GM12878 (cell line): ENCODE measurements at regions not wholly inside any gene's neighbourhood (a gene's known extent, or its start where the extent isn't known, plus 50 kb on each side); places are given as distances from the start of the nearest gene placed in this dataset.

Experiments
- ATAC-seq: fragments of 200-7000 bp; cut with Tn5 transposase; 3 replicates; pipeline ENCODE4 v1.9.1; 2020; ENCODE audit warnings: mild to moderate bottlenecking, moderate library complexity
- BruUV-seq: library from RNA; stranded (reverse); fragments of 400-500 nt; replicated peaks from 2 replicates; lab custom pipeline; 2021; lab: Mats Ljungman, UMichigan
- CTCF ChIA-PET: fragments of 300-600 bp; sonication (Branson Sonifier 250); formaldehyde crosslinking; extraction: SDS; loops from one replicate; lab custom pipeline; 2021; ENCODE audit warnings: inconsistent platforms; lab: Yijun Ruan, JAX
- POLR2A ChIA-PET: fragments of 350-600 bp; formaldehyde crosslinking; extraction: SDS; loops from one replicate; lab custom pipeline; 2021; ENCODE audit warnings: inconsistent platforms; lab: Charles Lee
- RAD21 ChIA-PET: fragments of 300-600 bp; sonication (Branson Sonifier 250); formaldehyde crosslinking; loops from one replicate; lab custom pipeline; 2023; ENCODE audit warnings: antibody characterized with exemption; ENCODE audit not compliant: unreplicated experiment; lab: Charles Lee
- SMC1A ChIA-PET: fragments of 300-600 bp; sonication (Branson Sonifier 250); formaldehyde crosslinking; loops from one replicate; lab custom pipeline; 2023; ENCODE audit not compliant: unreplicated experiment, uncharacterized antibody; lab: Charles Lee
- DNase-seq: peaks from one replicate; pipeline ENCODE4 v3.0.0-alpha.2; 2011; ENCODE audit warnings: low read depth, low spot score
- FAIRE-seq: peaks from 3 replicates; lab custom pipeline; 2011; peaks lifted over from hg19 to GRCh38; lab: Jason Lieb, UNC
- H2AFZ ChIP-seq: 2 replicates; pipeline ENCODE4 v1.6.0; 2011; ENCODE audit warnings: low read depth, low read length, control low read depth; ENCODE audit not compliant: control insufficient read depth
- H3K27ac ChIP-seq: 2 replicates; pipeline ENCODE4 v1.5.1; 2011; ENCODE audit warnings: control low read depth; ENCODE audit not compliant: control insufficient read depth, insufficient read depth
- H3K27me3 ChIP-seq, 2 experiments: replicated peaks in 1 of 2; 2 replicates each; pipeline versions ENCODE4 v1.6.0 to v1.6.1; 2011; ENCODE audit warnings: low read length in 1 of 2; ENCODE audit not compliant: control insufficient read depth in 2 of 2, insufficient read depth in 2 of 2
- H3K36me3 ChIP-seq, 2 experiments: 2 replicates each; pipeline ENCODE4 v1.5.1; 2011; ENCODE audit warnings: low read length in 1 of 2; ENCODE audit not compliant: control insufficient read depth in 2 of 2, insufficient read depth in 2 of 2
- H3K4me1 ChIP-seq: 2 replicates; pipeline ENCODE4 v1.6.1; 2011; ENCODE audit warnings: mild to moderate bottlenecking, low read length, moderate library complexity, mixed read lengths; ENCODE audit not compliant: control insufficient read depth, insufficient read depth
- H3K4me2 ChIP-seq: 2 replicates; pipeline ENCODE4 v1.6.0; 2011; ENCODE audit warnings: control low read depth; ENCODE audit not compliant: control insufficient read depth, insufficient read depth
- H3K4me3 ChIP-seq: fragments of 200-600 bp; sonication (generic); 2 replicates; pipeline ENCODE4 v1.5.1; 2016
- H3K79me2 ChIP-seq: 2 replicates; pipeline ENCODE4 v1.6.0; 2011; ENCODE audit warnings: low read length; ENCODE audit not compliant: control insufficient read depth, insufficient read depth
- H3K9ac ChIP-seq: 2 replicates; pipeline ENCODE4 v1.8.0; 2011; ENCODE audit warnings: low read length, control low read depth, mixed read lengths; ENCODE audit not compliant: control insufficient read depth, insufficient read depth
- H3K9me3 ChIP-seq: replicated peaks from 3 replicates; pipeline ENCODE4 v1.5.1; 2011; ENCODE audit warnings: mild to moderate bottlenecking, low read length; ENCODE audit not compliant: control insufficient read depth, insufficient read depth
- H4K20me1 ChIP-seq: 2 replicates; pipeline ENCODE4 v1.6.0; 2011; ENCODE audit not compliant: control insufficient read depth, insufficient read depth
- BCL3 ChIP-seq: IDR thresholded peaks from 2 replicates; pipeline ENCODE4 v1.6.1; 2011; ENCODE audit warnings: borderline replicate concordance, low read depth, mild to moderate bottlenecking, moderate library complexity, low read length; ENCODE audit not compliant: insufficient read depth, poor library complexity, severe bottlenecking
- CTCF ChIP-seq, 3 experiments: IDR thresholded peaks in 2 of 3; conservative IDR thresholded peaks in 1 of 3; 2 replicates each; pipeline ENCODE4 v1.5.1; 2011; ENCODE audit warnings: low read depth in 3 of 3, low read length in 3 of 3, mild to moderate bottlenecking in 3 of 3, control low read depth in 2 of 3, moderate library complexity in 2 of 3, inconsistent platforms in 1 of 3, mixed read lengths in 1 of 3; ENCODE audit not compliant: control insufficient read depth in 2 of 3, insufficient read depth in 1 of 3; ENCODE audit errors: extremely low read depth in 1 of 3
- ETV6 ChIP-seq, 2 experiments: fragments of 450-650 bp in 1 of 2; IDR thresholded peaks in 1 of 2; conservative IDR thresholded peaks in 1 of 2; 2 replicates each; pipeline ENCODE4 v1.6.1; 2014; ENCODE audit warnings: antibody characterized with exemption in 1 of 2, borderline replicate concordance in 1 of 2, low read depth in 1 of 2, mild to moderate bottlenecking in 1 of 2, moderate library complexity in 1 of 2
- TAF1 ChIP-seq: IDR thresholded peaks from 2 replicates; pipeline ENCODE4 v1.6.1; 2011; ENCODE audit warnings: mild to moderate bottlenecking, low read depth, low read length, borderline replicate concordance
- WGBS: methylation state at CpG from one replicate; pipeline ENCODE4 v1.1.6; 2016; ENCODE audit warnings: low lambda C conversion rate; ENCODE audit not compliant: insufficient replicate concordance, insufficient coverage; ENCODE audit errors: missing lambda C conversion rate; 5-methylcytosine and 5-hydroxymethylcytosine counted together
- in situ Hi-C: fragments of 300-500 bp; cut with MboI; formaldehyde crosslinking; loops from 9 replicates; pipeline ENCODE4 v1.14.3; 2018; ENCODE audit warnings: mixed read lengths
- intact Hi-C: fragments of 100-400 bp; cut with micrococcal nuclease; formaldehyde crosslinking; loops from one replicate; pipeline ENCODE4 v1.14.2; 2022; ENCODE audit not compliant: unreplicated experiment

- TF ChIP-seq CTCF (IDR thresholded peaks at IDR 0.05 in 2 of 3, conservative IDR thresholded peaks at IDR 0.05 in 1 of 3; ENCODE audit: control insufficient read depth in 2 of 3, extremely low read depth in 1 of 3, insufficient read depth in 1 of 3, low read depth in 3 of 3, low read length in 3 of 3): no peak
- TF ChIP-seq ETV6 (conservative IDR thresholded peaks at IDR 0.05 in 1 of 2, IDR thresholded peaks at IDR 0.05 in 1 of 2; ENCODE audit: borderline replicate concordance in 1 of 2, low read depth in 1 of 2): no peak
Observed at GRCh38 chr12:116411977-116412376, 134.5 kb upstream of the MED13L start (continued).

- in situ Hi-C loops: no loop called here
Observed at GRCh38 chr12:116414891-116415290, 137.4 kb upstream of the MED13L start.

More at GRCh38 chr12:116414891-116415290, 137.4 kb upstream of the MED13L start:
- TF ChIP-seq TAF1: no peak
- TF ChIP-seq BCL3: peak; percentile 40
- intact Hi-C loops: no loop called here
- CTCF ChIA-PET: no interaction called here
- H4K20me1 ChIP-seq: no peaks in the 10 kb centered on the region
- H3K27ac ChIP-seq: no peak overlapping the region
- 65% methylated on average over 12 of the region's 12 CpGs for WGBS
- no peak for DNase-seq
- no peak overlapping the region for H3K4me2 ChIP-seq
- no peak overlapping the region for H3K9ac ChIP-seq
- no peak for FAIRE-seq
- no peaks in the 10 kb centered on the region for H3K36me3 ChIP-seq
- H3K27me3 ChIP-seq: no peaks in the 10 kb centered on the region
- SMC1A ChIA-PET: no interaction called here
- ATAC-seq: no peak
- POLR2A ChIA-PET: no interaction called here
- RAD21 ChIA-PET: no interaction called here
- H3K4me1 ChIP-seq: no peaks in the 10 kb centered on the region; the same call in 1 of the 2 replicates
- H3K79me2 ChIP-seq: no peaks in the 10 kb centered on the region
- no TSS peak for BruUV-seq
- no peak overlapping the region for H3K4me3 ChIP-seq
- no peak overlapping the region for H2AFZ ChIP-seq
- no peaks in the 10 kb centered on the region; the same call in 2 of the 3 replicates for H3K9me3 ChIP-seq
